ENCODE measurements at regions not wholly inside any gene's neighbourhood (a gene's known extent, or its start where the extent isn't known, plus 50 kb on each side); places are given as distances from the start of the nearest gene placed in this dataset.

DNA sequence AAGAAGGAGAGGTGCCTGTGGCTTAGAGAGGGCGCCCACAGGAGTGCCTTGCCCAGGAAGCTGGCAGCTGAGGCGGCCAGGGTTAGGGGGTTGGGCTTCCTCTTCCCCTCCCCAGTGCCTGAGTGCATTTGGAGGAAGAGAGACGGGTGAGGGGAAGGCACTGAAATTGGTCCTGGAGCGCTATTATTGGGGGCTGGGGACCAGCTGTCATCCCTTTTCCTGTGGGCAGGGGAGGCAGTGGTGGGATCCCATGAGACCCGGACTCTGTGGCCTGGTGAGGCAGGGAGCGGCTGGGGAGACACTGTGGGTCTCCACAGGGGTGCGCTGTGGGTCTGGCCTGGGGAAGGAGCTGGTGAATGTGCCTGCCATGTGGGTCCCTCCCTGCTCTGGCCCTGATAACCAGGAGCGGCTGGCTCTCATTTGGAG is 259.7 kb downstream of the SEC14L1 start:
- peaks cover 93 to 98% (median 96%) of the 10 kb centered on the region in 3 donors for H3K4me1 Mint-ChIP-seq

DNA sequence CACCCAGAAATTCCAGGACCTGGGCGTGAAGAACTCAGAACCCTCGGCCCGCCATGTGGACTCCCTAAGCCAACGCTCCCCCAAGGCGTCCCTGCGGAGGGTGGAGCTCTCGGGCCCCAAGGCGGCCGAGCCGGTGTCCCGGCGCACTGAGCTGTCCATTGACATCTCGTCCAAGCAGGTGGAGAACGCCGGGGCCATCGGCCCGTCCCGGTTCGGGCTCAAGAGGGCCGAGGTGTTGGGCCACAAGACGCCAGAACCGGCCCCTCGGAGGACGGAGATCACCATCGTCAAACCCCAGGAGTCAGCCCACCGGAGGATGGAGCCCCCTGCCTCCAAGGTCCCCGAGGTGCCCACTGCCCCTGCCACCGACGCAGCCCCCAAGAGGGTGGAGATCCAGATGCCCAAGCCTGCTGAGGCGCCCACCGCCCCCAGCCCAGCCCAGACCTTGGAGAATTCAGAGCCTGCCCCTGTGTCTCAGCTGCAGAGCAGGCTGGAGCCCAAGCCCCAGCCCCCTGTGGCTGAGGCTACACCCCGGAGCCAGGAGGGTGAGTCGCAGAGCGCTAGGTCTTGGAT is 261.5 kb downstream of the SEC14L1 start:
- no peak for ATAC-seq (replicated peaks in 1 of 4)
- Mint-ChIP-seq H3K27me3 (no peaks in the 10 kb centered on the region), H3K4me1 (peaks cover 94 to 99% (median 98%) of the 10 kb centered on the region in 3 donors), H3K9me3 (no peaks in the 10 kb centered on the region), H3K36me3 (peaks cover 28% of the 10 kb centered on the region), H3K4me3 (peak overlapping the region in 2 of 3 donors; percentile 34 to 92), H3K27ac (peak overlapping the region; percentile 99 to 100)
- peaks cover 0 to 25% of the 10 kb centered on the region in 2 donors for H3K36me3 ChIP-seq (ENCODE audit: control insufficient read depth in 2 of 2, extremely low read depth in 1 of 2, insufficient read depth in 1 of 2, low read length in 1 of 2)
- DNase-seq, result no peak
- H3K4me3 ChIP-seq (ENCODE audit: control insufficient read depth in 1 of 2, extremely low read depth in 1 of 2, low read length in 1 of 2), result no peak overlapping the region
- no peaks in the 10 kb centered on the region for H3K9me3 ChIP-seq
- WGBS (ENCODE audit: insufficient coverage), result 95% methylated on average over 29 of the region's 34 CpGs
- no peaks in the 10 kb centered on the region for H3K27me3 ChIP-seq (replicated peaks in 1 of 2; ENCODE audit: control insufficient read depth in 2 of 2, extremely low read depth in 1 of 2, insufficient read depth in 2 of 2, low read length in 1 of 2)
- no peak overlapping the region for H3K27ac ChIP-seq (ENCODE audit: low read length)
- ChIA-PET POLR2A (interaction anchor here in 1 of 2 donors (0.5 kb wide), 1 partner anchor 12 kb away, joined by 4 read pairs; no protein-coding TSS in a partner anchor), CTCF (interaction anchor here in 1 of 2 donors (2.0 kb wide), 1 partner anchor 8 kb away, joined by 8 read pairs; no protein-coding TSS in a partner anchor)
- H3K4me1 ChIP-seq (ENCODE audit: control insufficient read depth in 1 of 2, extremely low read depth in 1 of 2, insufficient read depth in 2 of 2, low read length in 2 of 2), result peaks cover 69 to 100% of the 10 kb centered on the region in 2 experiments

More for the DNA sequence above, 259.7 kb downstream of the SEC14L1 start:
- peak overlapping the region; percentile 99 to 100 for H3K27ac Mint-ChIP-seq
- no peaks in the 10 kb centered on the region for H3K27me3 Mint-ChIP-seq
- DNase-seq (peak; percentile 52 to 82 (median 74)), ATAC-seq (replicated peaks in 1 of 4) (peak; percentile 71 to 81 (median 73))
- WGBS (ENCODE audit: insufficient coverage), result 4% methylated on average over 4 of the region's 8 CpGs
- no peaks in the 10 kb centered on the region for H3K9me3 Mint-ChIP-seq
- peaks cover 3 to 25% of the 10 kb centered on the region in 2 donors for H3K36me3 ChIP-seq (ENCODE audit: control insufficient read depth in 2 of 2, extremely low read depth in 1 of 2, insufficient read depth in 1 of 2, low read length in 1 of 2)
- no peaks in the 10 kb centered on the region for H3K9me3 ChIP-seq
- peak overlapping the region; percentile 78 to 92 (median 81) for H3K4me3 Mint-ChIP-seq
- H3K27ac ChIP-seq (ENCODE audit: low read length), result peak overlapping the region; percentile 54
- CTCF ChIA-PET, result interaction anchor here (0.6 to 2.3 kb wide), 29 partner anchors 8 to 210 kb away, joined by 3 to 20 read pairs (median 4); no protein-coding TSS in a partner anchor
- H3K27me3 ChIP-seq (replicated peaks in 1 of 2; ENCODE audit: control insufficient read depth in 2 of 2, extremely low read depth in 1 of 2, insufficient read depth in 2 of 2, low read length in 1 of 2), result no peaks in the 10 kb centered on the region
- peak overlapping the region; percentile 39 to 68 for H3K4me3 ChIP-seq (ENCODE audit: control insufficient read depth in 1 of 2, extremely low read depth in 1 of 2, low read length in 1 of 2)
- POLR2A ChIA-PET, result interaction anchor here (0.5 to 1.1 kb wide), 3 partner anchors 26 to 69 kb away, joined by 3 read pairs; no protein-coding TSS in a partner anchor
- H3K36me3 Mint-ChIP-seq, result peaks cover 26% of the 10 kb centered on the region
- peaks cover 66 to 97% of the 10 kb centered on the region in 2 experiments for H3K4me1 ChIP-seq (ENCODE audit: control insufficient read depth in 1 of 2, extremely low read depth in 1 of 2, insufficient read depth in 2 of 2, low read length in 2 of 2)

DNA sequence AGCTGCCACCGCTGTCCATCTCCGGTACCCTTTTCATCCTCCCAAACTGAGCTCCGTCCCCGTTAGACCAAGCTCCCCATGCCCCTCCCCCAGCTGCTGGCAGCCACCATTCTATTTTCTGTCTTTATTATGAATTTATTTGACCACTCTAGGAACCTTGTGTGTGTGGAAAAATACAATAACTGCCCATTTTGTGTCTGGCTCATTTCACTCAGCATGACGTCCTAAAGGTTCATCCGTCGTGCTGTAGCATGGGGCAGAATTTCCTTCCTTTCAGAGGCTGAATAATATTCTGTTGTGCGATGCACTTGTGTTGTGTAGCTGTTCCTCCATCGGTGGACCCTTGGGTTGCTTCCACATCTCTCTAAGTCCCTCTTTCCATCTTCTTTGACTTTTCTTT is 263.1 kb downstream of the SEC14L1 start:
- Mint-ChIP-seq H3K4me3 (peak overlapping the region; percentile 21 to 92 (median 90)), H3K9me3 (no peaks in the 10 kb centered on the region), H3K4me1 (peaks cover 89 to 98% (median 95%) of the 10 kb centered on the region in 3 donors), H3K27ac (peak overlapping the region; percentile 99 to 100), H3K36me3 (peaks cover 27% of the 10 kb centered on the region), H3K27me3 (no peaks in the 10 kb centered on the region)
- WGBS (ENCODE audit: insufficient coverage), result 53% methylated on average over 2 of the region's 9 CpGs
- no peaks in the 10 kb centered on the region for H3K27me3 ChIP-seq (replicated peaks in 1 of 2; ENCODE audit: control insufficient read depth in 2 of 2, extremely low read depth in 1 of 2, insufficient read depth in 2 of 2, low read length in 1 of 2)
- peaks cover 0 to 30% of the 10 kb centered on the region in 2 donors for H3K36me3 ChIP-seq (ENCODE audit: control insufficient read depth in 2 of 2, extremely low read depth in 1 of 2, insufficient read depth in 1 of 2, low read length in 1 of 2)
- H3K4me1 ChIP-seq (ENCODE audit: control insufficient read depth in 1 of 2, extremely low read depth in 1 of 2, insufficient read depth in 2 of 2, low read length in 2 of 2), result peaks cover 74 to 100% of the 10 kb centered on the region in 2 experiments
- ATAC-seq (replicated peaks in 1 of 4) (no peak), DNase-seq (no peak)
- CTCF ChIA-PET, result interaction anchor here in 1 of 2 donors (1.0 to 2.0 kb wide), 2 partner anchors 14 to 26 kb away, joined by 3 to 5 read pairs; no protein-coding TSS in a partner anchor
- no peak overlapping the region for H3K4me3 ChIP-seq (ENCODE audit: control insufficient read depth in 1 of 2, extremely low read depth in 1 of 2, low read length in 1 of 2)
- POLR2A ChIA-PET, result no interaction called here
- H3K27ac ChIP-seq (ENCODE audit: low read length), result peak overlapping the region; percentile 84
- no peaks in the 10 kb centered on the region for H3K9me3 ChIP-seq

DNA sequence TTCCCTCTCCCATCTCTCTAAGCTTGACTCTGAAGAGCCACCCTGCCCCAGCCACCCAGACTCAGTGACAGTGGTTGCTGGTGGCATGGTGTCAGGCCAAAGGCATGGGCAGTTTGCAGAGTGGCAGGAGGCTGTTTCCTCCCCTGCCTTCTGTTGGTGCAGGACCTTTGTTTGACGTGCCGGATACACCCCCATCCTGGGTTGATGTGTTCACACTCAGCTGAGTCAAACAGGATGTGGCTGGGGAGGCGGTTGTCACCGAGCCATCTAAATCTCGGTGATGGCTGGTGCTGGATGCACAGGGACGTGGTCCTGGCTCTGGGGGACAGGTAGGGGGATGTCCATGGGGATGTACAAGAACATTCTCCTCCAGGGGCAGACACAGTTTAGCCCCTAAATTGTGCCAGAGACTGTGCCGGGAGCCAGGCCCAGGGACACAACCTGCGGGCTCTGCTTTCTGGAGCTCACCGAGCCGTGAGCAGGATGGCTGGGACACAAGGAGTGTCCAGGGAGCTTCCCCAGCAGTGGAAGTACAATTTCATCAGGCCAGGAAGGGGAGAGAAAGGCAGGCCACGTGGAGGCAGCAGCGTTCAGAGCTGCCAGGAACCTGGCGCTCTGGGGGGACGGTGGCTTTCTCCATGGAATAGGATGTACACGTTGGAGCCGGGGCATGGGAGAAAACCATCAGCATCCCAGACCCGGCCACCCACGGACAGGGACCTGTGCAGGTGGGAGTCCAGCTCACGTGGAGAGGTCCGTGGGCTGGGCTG is 264.2 kb downstream of the SEC14L1 start:
- Histone ChIP-seq H3K27me3 (replicated peaks in 1 of 2; ENCODE audit: control insufficient read depth in 2 of 2, extremely low read depth in 1 of 2, insufficient read depth in 2 of 2, low read length in 1 of 2) (no peaks in the 10 kb centered on the region), H3K27ac (ENCODE audit: low read length) (peak overlapping the region; percentile 84), H3K36me3 (ENCODE audit: control insufficient read depth in 2 of 2, extremely low read depth in 1 of 2, insufficient read depth in 1 of 2, low read length in 1 of 2) (peaks cover 0 to 27% of the 10 kb centered on the region in 2 donors), H3K4me3 (ENCODE audit: control insufficient read depth in 1 of 2, extremely low read depth in 1 of 2, low read length in 1 of 2) (peak overlapping the region; percentile 55 to 59), H3K9me3 (no peaks in the 10 kb centered on the region), H3K4me1 (ENCODE audit: control insufficient read depth in 1 of 2, extremely low read depth in 1 of 2, insufficient read depth in 2 of 2, low read length in 2 of 2) (peaks cover 76 to 100% of the 10 kb centered on the region in 2 experiments)
- Mint-ChIP-seq H3K4me3 (peak overlapping the region; percentile 90 to 93 (median 92)), H3K27ac (peak overlapping the region; percentile 99 to 100), H3K36me3 (peaks cover 27% of the 10 kb centered on the region), H3K27me3 (no peaks in the 10 kb centered on the region), H3K9me3 (no peaks in the 10 kb centered on the region), H3K4me1 (peaks cover 87 to 97% (median 88%) of the 10 kb centered on the region in 3 donors)
- WGBS (ENCODE audit: insufficient coverage), result 13% methylated on average over 20 of the region's 20 CpGs
- POLR2A ChIA-PET, result interaction anchor here (0.6 kb wide), 3 partner anchors 8 to 1878 kb away, joined by 3 to 9 read pairs (median 3); no protein-coding TSS in a partner anchor
- peak; percentile 68 to 91 (median 82) for DNase-seq
- CTCF ChIA-PET, result interaction anchor here in 1 of 2 donors (0.6 to 2.0 kb wide), 4 partner anchors 25 to 61 kb away, joined by 3 to 5 read pairs (median 4); no protein-coding TSS in a partner anchor
- ATAC-seq (replicated peaks in 1 of 4), result peak; percentile 73 to 79 (median 76)

DNA sequence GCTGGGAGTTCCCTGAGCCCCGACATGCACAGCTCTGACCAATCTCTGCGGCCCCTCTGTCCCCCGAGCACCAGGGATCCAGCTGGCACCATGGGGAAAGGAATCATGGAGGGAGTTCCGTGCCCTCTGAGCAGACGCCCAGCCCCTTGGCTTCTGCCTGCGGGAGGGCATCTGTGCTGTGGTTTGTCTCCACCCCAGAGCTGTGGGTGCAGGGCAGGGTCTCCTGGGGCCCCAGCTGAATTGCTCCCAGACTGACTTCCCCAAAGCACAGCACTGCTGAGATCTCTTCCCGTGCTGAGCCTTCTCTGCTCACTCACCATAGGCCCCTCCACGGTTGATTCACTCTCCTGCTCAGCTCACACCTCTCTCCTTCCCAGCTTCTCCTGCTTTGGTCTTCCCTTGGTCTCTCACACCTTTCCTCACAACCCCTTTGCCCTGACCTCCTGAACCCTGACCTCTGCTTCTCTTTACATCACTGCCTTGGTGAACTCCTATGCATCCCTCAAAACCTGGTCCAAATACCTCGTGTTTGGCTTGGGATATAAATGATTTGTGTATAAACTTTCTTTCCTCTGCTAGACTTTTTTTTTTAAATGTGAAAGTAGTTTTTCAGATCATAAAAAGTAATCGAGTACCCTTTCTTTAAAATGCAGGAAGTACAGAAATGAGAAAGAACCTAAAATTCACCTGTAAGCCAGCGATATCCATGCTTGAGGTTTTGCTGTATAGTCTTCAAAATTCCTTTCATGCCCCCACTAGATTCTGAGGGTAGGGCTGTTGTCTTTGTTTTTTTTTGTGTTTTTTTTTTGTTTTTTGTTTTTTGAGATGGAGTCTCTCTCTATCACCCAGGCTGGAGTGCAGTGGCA is 265.3 kb downstream of the SEC14L1 start:
- Histone ChIP-seq H3K27ac (ENCODE audit: low read length) (peak overlapping the region; percentile 84), H3K36me3 (ENCODE audit: control insufficient read depth in 2 of 2, extremely low read depth in 1 of 2, insufficient read depth in 1 of 2, low read length in 1 of 2) (peaks cover 0 to 27% of the 10 kb centered on the region in 2 donors), H3K4me1 (ENCODE audit: control insufficient read depth in 1 of 2, extremely low read depth in 1 of 2, insufficient read depth in 2 of 2, low read length in 2 of 2) (peaks cover 77 to 100% of the 10 kb centered on the region in 2 experiments), H3K27me3 (replicated peaks in 1 of 2; ENCODE audit: control insufficient read depth in 2 of 2, extremely low read depth in 1 of 2, insufficient read depth in 2 of 2, low read length in 1 of 2) (no peaks in the 10 kb centered on the region), H3K9me3 (no peaks in the 10 kb centered on the region), H3K4me3 (ENCODE audit: control insufficient read depth in 1 of 2, extremely low read depth in 1 of 2, low read length in 1 of 2) (peak overlapping the region; percentile 55 to 59)
- Mint-ChIP-seq H3K36me3 (peaks cover 27% of the 10 kb centered on the region), H3K27ac (peak overlapping the region; percentile 99 to 100), H3K4me1 (peaks cover 87 to 97% (median 88%) of the 10 kb centered on the region in 3 donors), H3K4me3 (peak overlapping the region; percentile 90 to 93 (median 92)), H3K27me3 (no peaks in the 10 kb centered on the region), H3K9me3 (no peaks in the 10 kb centered on the region)
- POLR2A ChIA-PET, result interaction anchor here in 1 of 2 donors (0.7 kb wide), 1 partner anchor 559 kb away, joined by 5 read pairs; no protein-coding TSS in a partner anchor
- 13% methylated on average over 7 of the region's 11 CpGs for WGBS (ENCODE audit: insufficient coverage)
- ATAC-seq (replicated peaks in 1 of 4), result peak in 3 of 4 experiments; percentile 4 to 19 (median 17)
- DNase-seq, result peak in 6 of 35 experiments; percentile 20 to 47 (median 41)
- CTCF ChIA-PET, result interaction anchor here in 1 of 2 donors (0.6 to 0.9 kb wide), 2 partner anchors 30 to 75 kb away, joined by 4 read pairs; no protein-coding TSS in a partner anchor
